HG03571 (cell line): ENCODE measurements at regions not wholly inside any gene's neighbourhood (a gene's known extent, or its start where the extent isn't known, plus 50 kb on each side); places are given as distances from the start of the nearest gene placed in this dataset.
"Not testable (repeated sequence)": the region's sequence is repeated elsewhere in the genome, so short reads cannot be mapped to it uniquely, and the experiment has no call there.

Experiments
- ATAC-seq: cut with Tn5 transposase; IDR thresholded peaks from one replicate; pipeline ENCODE4 v1.9.1; 2021; ENCODE audit not compliant: unreplicated experiment

- ATAC-seq: no peak
These were observed 510.4 kb downstream of the TRIML1 start for GRCh38 chr4:188649635-188650034.

- no peak for ATAC-seq
These were observed 511.3 kb downstream of the TRIML1 start for GRCh38 chr4:188650516-188650915.

- ATAC-seq: no peak
These were observed 518.1 kb downstream of the TRIML1 start for GRCh38 chr4:188657365-188657764.

- no peak for ATAC-seq
These were observed 519.8 kb downstream of the TRIML1 start for GRCh38 chr4:188658958-188659522.

- ATAC-seq: no peak
These were observed 521.6 kb downstream of the TRIML1 start for GRCh38 chr4:188660796-188661195.

- ATAC-seq: no peak
These were observed 522.3 kb downstream of the TRIML1 start for GRCh38 chr4:188661502-188661901.

GRCh38 chr4:188663369-188663768, 524.1 kb downstream of the TRIML1 start:
- no peak for ATAC-seq

- ATAC-seq: no peak
These were observed 526.5 kb downstream of the TRIML1 start for GRCh38 chr4:188665491-188666457.

GRCh38 chr4:188678691-188679090, 539.5 kb downstream of the TRIML1 start:
- not testable (repeated sequence) for ATAC-seq

GRCh38 chr4:188680004-188680666, 540.9 kb downstream of the TRIML1 start:
- no peak for ATAC-seq

- no peak for ATAC-seq
These were observed 541.4 kb downstream of the TRIML1 start for GRCh38 chr4:188680667-188681063.

GRCh38 chr4:188682321-188682720, 543.1 kb downstream of the TRIML1 start:
- no peak for ATAC-seq

GRCh38 chr4:188683571-188683970, 544.3 kb downstream of the TRIML1 start:
- no peak for ATAC-seq

GRCh38 chr4:188688956-188689355, 549.7 kb downstream of the TRIML1 start:
- no peak for ATAC-seq

GRCh38 chr4:188691811-188692210, 552.6 kb downstream of the TRIML1 start:
- ATAC-seq: no peak

- no peak for ATAC-seq
These were observed 556.0 kb downstream of the TRIML1 start for GRCh38 chr4:188695261-188695660.

GRCh38 chr4:188697243-188697642, 558.0 kb downstream of the TRIML1 start:
- ATAC-seq: no peak

- no peak for ATAC-seq
These were observed 562.7 kb downstream of the TRIML1 start for GRCh38 chr4:188701952-188702351.

GRCh38 chr4:188704288-188704687, 565.0 kb downstream of the TRIML1 start:
- ATAC-seq: no peak

GRCh38 chr4:188707036-188707435, 567.8 kb downstream of the TRIML1 start:
- no peak for ATAC-seq

GRCh38 chr4:188714501-188714900, 575.3 kb downstream of the TRIML1 start:
- ATAC-seq: no peak

- ATAC-seq: no peak
These were observed 575.7 kb downstream of the TRIML1 start for GRCh38 chr4:188714907-188715306.
